Breast epithelium (tissue), 3 donors: ENCODE measurements at regions not wholly inside any gene's neighbourhood (a gene's known extent, or its start where the extent isn't known, plus 50 kb on each side); places are given as distances from the start of the nearest gene placed in this dataset.

Experiments
- CTCF ChIP-seq, 3 donors: fragments of 450-650 bp; IDR thresholded peaks; one replicate each; pipeline ENCODE4 v1.5.1; 2016 to 2017; ENCODE audit warnings: antibody characterized with exemption in 3 of 3, mild to moderate bottlenecking in 3 of 3, moderate library complexity in 3 of 3
- POLR2A ChIP-seq: fragments of 450-650 bp; IDR thresholded peaks from one replicate; pipeline ENCODE4 v1.6.1; 2016; ENCODE audit warnings: antibody characterized with exemption, mild to moderate bottlenecking, moderate library complexity
- POLR2AphosphoS5 ChIP-seq, 3 donors: sonication (generic); formaldehyde crosslinking; IDR thresholded peaks; one replicate each; pipeline ENCODE4 v1.6.1; 2017; ENCODE audit warnings: antibody characterized with exemption in 3 of 3

GRCh38 chr9:115353681-115354080 lies 235.7 kb upstream of the TNC start:
- TF ChIP-seq POLR2A, result no peak
- no peak for TF ChIP-seq CTCF (IDR thresholded peaks at IDR 0.05)
- no peak for TF ChIP-seq POLR2AphosphoS5 (IDR thresholded peaks at IDR 0.05)
